ENCODE measurements at regions not wholly inside any gene's neighbourhood (a gene's known extent, or its start where the extent isn't known, plus 50 kb on each side); places are given as distances from the start of the nearest gene placed in this dataset.

- ATAC-seq (no peak), DNase-seq (ENCODE audit: low spot score) (no peak), FAIRE-seq (no peak)
- in situ Hi-C loops (cut with HindIII; ENCODE audit: extremely low pct_ligation_motif_present, low pct_unique_long_range_greater_than_20kb) (no loop called here), intact Hi-C loops (cut with micrococcal nuclease; ENCODE audit: unreplicated experiment) (no loop called here)
- no peaks in the 10 kb centered on the region for H3K27me3 ChIP-seq (ENCODE audit: control insufficient read depth in 1 of 2, insufficient read depth in 2 of 2, low read length in 2 of 2)
- WGBS (ENCODE audit: low lambda C conversion rate), result 5% methylated on average over 4 of the region's 4 CpGs
- CTCF ChIA-PET (ENCODE audit: low intra/inter-chr PET ratio, low total read pairs), result no interaction called here
- POLR2A ChIA-PET, result no interaction called here
- no peak overlapping the region for H3K27ac ChIP-seq (ENCODE audit: extremely low read length, insufficient read depth, low read length)
- H2AFZ ChIP-seq (ENCODE audit: low read length), result no peak overlapping the region
- no peaks in the 10 kb centered on the region for H3K4me1 ChIP-seq (ENCODE audit: insufficient read depth, low read length)
- no peak overlapping the region for H3K4me2 ChIP-seq (ENCODE audit: low read depth, low read length)
- H3K4me3 ChIP-seq (replicated peaks in 1 of 3; ENCODE audit: insufficient read depth in 1 of 3, low read depth in 2 of 3, low read length in 3 of 3), result no peak overlapping the region
- H3K9ac ChIP-seq (ENCODE audit: insufficient read depth, low read depth, low read length), result no peak overlapping the region
- no peaks in the 10 kb centered on the region for H3K79me2 ChIP-seq (ENCODE audit: insufficient read depth, low read length)
- no TSS peak for BruUV-seq (replicated peaks)
- H3K36me3 ChIP-seq (replicated peaks in 1 of 2; ENCODE audit: control insufficient read depth in 1 of 2, insufficient read depth in 2 of 2, low read length in 2 of 2), result no peaks in the 10 kb centered on the region
- no peaks in the 10 kb centered on the region for H4K20me1 ChIP-seq (ENCODE audit: insufficient read depth, low read length)
- H3K9me3 ChIP-seq (ENCODE audit: low read length), result peaks cover 84% of the 10 kb centered on the region
- TF ChIP-seq TFE3 (CRISPR knock-in tag; IDR thresholded peaks at IDR 0.05), result no peak
- TF ChIP-seq YEATS4 (CRISPR knock-in tag; IDR thresholded peaks at IDR 0.05; ENCODE audit: borderline replicate concordance), result no peak
- no peak for TF ChIP-seq ZNF816 (CRISPR knock-in tag; IDR thresholded peaks at IDR 0.05; ENCODE audit: borderline replicate concordance)
- no peak for TF ChIP-seq ZEB1 (IDR thresholded peaks at IDR 0.05; ENCODE audit: insufficient replicate concordance, low read depth)
- TF ChIP-seq ZNF792 (CRISPR knock-in tag; IDR thresholded peaks at IDR 0.05), result no peak
- no peak for TF ChIP-seq STAT5B (CRISPR knock-in tag; IDR thresholded peaks at IDR 0.05)
- no peak for TF ChIP-seq RELA (CRISPR knock-in tag; IDR thresholded peaks at IDR 0.05)
- no peak for TF ChIP-seq ZNF337 (CRISPR knock-in tag; IDR thresholded peaks at IDR 0.05; ENCODE audit: borderline replicate concordance, low read depth)
- no peak for TF ChIP-seq MLX (CRISPR knock-in tag; IDR thresholded peaks at IDR 0.05)
- TF ChIP-seq ZNF331 (CRISPR knock-in tag; IDR thresholded peaks at IDR 0.05), result no peak
- no peak for TF ChIP-seq RFX3 (CRISPR knock-in tag; IDR thresholded peaks at IDR 0.05)
- TF ChIP-seq EED (CRISPR knock-in tag; IDR thresholded peaks at IDR 0.05), result no peak
- no peak for TF ChIP-seq ZNF678 (CRISPR knock-in tag; IDR thresholded peaks at IDR 0.05)
- TF ChIP-seq MTA1 (CRISPR knock-in tag; IDR thresholded peaks at IDR 0.05; ENCODE audit: borderline replicate concordance), result no peak
- no peak for TF ChIP-seq NRL (CRISPR knock-in tag; IDR thresholded peaks at IDR 0.05; ENCODE audit: borderline replicate concordance)
- TF ChIP-seq GATA4 (IDR thresholded peaks at IDR 0.05; ENCODE audit: borderline replicate concordance, low read depth), result no peak
Observed at GRCh38 chr5:164966611-164967010, 1461.2 kb downstream of the MAT2B start.
